ENCODE measurements at regions not wholly inside any gene's neighbourhood (a gene's known extent, or its start where the extent isn't known, plus 50 kb on each side); places are given as distances from the start of the nearest gene placed in this dataset.
"Not testable (repeated sequence)": the region's sequence is repeated elsewhere in the genome, so short reads cannot be mapped to it uniquely, and the experiment has no call there.

DNA sequence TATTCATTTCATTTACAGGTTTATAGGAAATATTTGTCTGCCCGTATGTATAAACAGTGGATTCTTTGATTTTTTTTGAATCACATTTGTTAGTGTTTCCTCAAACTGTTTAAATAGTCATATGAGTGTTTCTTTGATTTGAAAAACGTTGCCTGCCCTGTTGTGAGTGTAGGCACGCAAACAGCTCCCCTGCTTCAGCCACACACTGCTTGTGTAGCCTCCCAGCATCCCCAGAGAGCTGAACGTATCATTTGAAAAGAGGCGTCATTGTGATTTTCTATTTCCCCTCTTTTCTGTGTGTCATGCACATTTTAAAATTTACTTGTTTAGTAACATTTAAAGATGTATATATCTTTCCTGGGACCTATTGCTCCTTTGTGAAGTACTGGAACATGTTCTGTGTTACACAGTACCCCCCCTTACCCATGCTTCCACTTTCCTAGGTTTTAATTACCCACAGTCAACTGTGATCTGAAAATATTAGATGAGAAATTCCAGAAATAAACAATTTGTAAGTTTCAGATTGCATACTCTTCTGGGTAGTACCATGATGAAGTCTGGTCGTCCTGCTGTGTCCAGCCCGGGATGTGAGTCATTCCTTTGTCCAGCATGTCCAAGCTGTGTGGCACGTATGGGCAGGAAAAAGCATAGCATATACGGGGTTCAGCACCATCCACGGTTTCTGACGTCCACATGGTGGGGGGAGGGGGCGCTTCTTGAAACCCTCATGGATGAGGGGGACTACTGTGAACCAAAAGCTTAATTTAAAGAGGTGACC, 78.7 kb downstream of the NPIPB11 start:
- TF ChIP-seq, protein P1, sequence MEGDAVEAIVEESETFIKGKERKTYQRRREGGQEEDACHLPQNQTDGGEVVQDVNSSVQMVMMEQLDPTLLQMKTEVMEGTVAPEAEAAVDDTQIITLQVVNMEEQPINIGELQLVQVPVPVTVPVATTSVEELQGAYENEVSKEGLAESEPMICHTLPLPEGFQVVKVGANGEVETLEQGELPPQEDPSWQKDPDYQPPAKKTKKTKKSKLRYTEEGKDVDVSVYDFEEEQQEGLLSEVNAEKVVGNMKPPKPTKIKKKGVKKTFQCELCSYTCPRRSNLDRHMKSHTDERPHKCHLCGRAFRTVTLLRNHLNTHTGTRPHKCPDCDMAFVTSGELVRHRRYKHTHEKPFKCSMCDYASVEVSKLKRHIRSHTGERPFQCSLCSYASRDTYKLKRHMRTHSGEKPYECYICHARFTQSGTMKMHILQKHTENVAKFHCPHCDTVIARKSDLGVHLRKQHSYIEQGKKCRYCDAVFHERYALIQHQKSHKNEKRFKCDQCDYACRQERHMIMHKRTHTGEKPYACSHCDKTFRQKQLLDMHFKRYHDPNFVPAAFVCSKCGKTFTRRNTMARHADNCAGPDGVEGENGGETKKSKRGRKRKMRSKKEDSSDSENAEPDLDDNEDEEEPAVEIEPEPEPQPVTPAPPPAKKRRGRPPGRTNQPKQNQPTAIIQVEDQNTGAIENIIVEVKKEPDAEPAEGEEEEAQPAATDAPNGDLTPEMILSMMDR (IDR thresholded peaks at IDR 0.05) = not testable (repeated sequence)
- TF ChIP-seq POLR2A (IDR thresholded peaks at IDR 0.05) = not testable (repeated sequence)
